HepG2 (cell line): ENCODE measurements at regions not wholly inside any gene's neighbourhood (a gene's known extent, or its start where the extent isn't known, plus 50 kb on each side); places are given as distances from the start of the nearest gene placed in this dataset.

Experiments used
- ATAC-seq: fragments of 200-7000 bp; cut with Tn5 transposase; 3 replicates; pipeline ENCODE4 v1.9.1; 2020; ENCODE audit warnings: mild to moderate bottlenecking, moderate library complexity
- BruUV-seq: library from RNA; stranded (reverse); fragments of 400-500 nt; replicated peaks from 2 replicates; lab custom pipeline; 2021; lab: Mats Ljungman, UMichigan
- CTCF ChIA-PET: fragments of 300-600 bp; formaldehyde crosslinking; extraction: SDS; loops from one replicate; lab custom pipeline; 2021; ENCODE audit warnings: low total read pairs, inconsistent platforms, low intra/inter-chr PET ratio; lab: Yijun Ruan, JAX
- POLR2A ChIA-PET: fragments of 350-600 bp; sonication (Branson Sonifier 250); formaldehyde crosslinking; loops from one replicate; lab custom pipeline; 2020; ENCODE audit warnings: antibody characterized with exemption, inconsistent platforms; lab: Yijun Ruan, JAX
- DNase-seq: peaks from one replicate; pipeline ENCODE4 v3.0.0-alpha.2; 2015; ENCODE audit warnings: low spot score
- FAIRE-seq: peaks from 3 replicates; lab custom pipeline; 2011; peaks lifted over from hg19 to GRCh38; lab: Jason Lieb, UNC
- H2AFZ ChIP-seq: one replicate; pipeline ENCODE4 v1.6.1; 2011; ENCODE audit warnings: low read length, inconsistent platforms
- H3K27ac ChIP-seq: fragments of 300-600 bp; 3 replicates; pipeline ENCODE4 v1.8.0; 2011; ENCODE audit warnings: mixed run types, mild to moderate bottlenecking, mixed read lengths, low read length, inconsistent platforms; ENCODE audit not compliant: insufficient read depth; ENCODE audit errors: extremely low read length
- H3K27me3 ChIP-seq, 2 experiments: fragments of 200-600 bp in 1 of 2; 2 replicates in 1 of 2; 3 replicates in 1 of 2; pipeline versions ENCODE4 v1.6.0 to v1.8.0; 2011; ENCODE audit warnings: low read length in 2 of 2, mild to moderate bottlenecking in 2 of 2, moderate library complexity in 2 of 2, inconsistent platforms in 1 of 2; ENCODE audit not compliant: insufficient read depth in 2 of 2, control insufficient read depth in 1 of 2
- H3K36me3 ChIP-seq, 2 experiments: fragments of 200-600 bp in 1 of 2; replicated peaks in 1 of 2; 2 replicates in 1 of 2; 3 replicates in 1 of 2; pipeline versions ENCODE4 v1.5.1 to v1.8.0; 2011; ENCODE audit warnings: low read length in 2 of 2, inconsistent platforms in 1 of 2; ENCODE audit not compliant: insufficient read depth in 2 of 2, control insufficient read depth in 1 of 2
- H3K4me1 ChIP-seq: 2 replicates; pipeline ENCODE4 v1.5.1; 2012; ENCODE audit warnings: low read length, inconsistent platforms; ENCODE audit not compliant: insufficient read depth
- H3K4me2 ChIP-seq: 2 replicates; pipeline ENCODE4 v1.6.0; 2011; ENCODE audit warnings: low read depth, low read length, inconsistent platforms
- H3K4me3 ChIP-seq, 3 experiments: fragments of 200-600 bp in 1 of 3; sonication (generic), shearing (Covaris generic) in 1 of 3; replicated peaks in 1 of 3; 2 replicates each; pipeline ENCODE4 v1.5.1; 2011 to 2016; ENCODE audit warnings: low read length in 3 of 3, inconsistent platforms in 2 of 3, low read depth in 2 of 3, mild to moderate bottlenecking in 2 of 3, control low read depth in 1 of 3, mixed read lengths in 1 of 3; ENCODE audit not compliant: insufficient read depth in 1 of 3
- H3K79me2 ChIP-seq: one replicate; pipeline ENCODE4 v1.6.1; 2011; ENCODE audit warnings: low read length, inconsistent platforms; ENCODE audit not compliant: insufficient read depth
- H3K9ac ChIP-seq: 2 replicates; pipeline ENCODE4 v1.6.0; 2011; ENCODE audit warnings: mild to moderate bottlenecking, low read depth, low read length, inconsistent platforms; ENCODE audit not compliant: insufficient read depth
- H3K9me3 ChIP-seq: 2 replicates; pipeline ENCODE4 v1.5.1; 2012; ENCODE audit warnings: mild to moderate bottlenecking, low read length
- H4K20me1 ChIP-seq: 2 replicates; pipeline ENCODE4 v1.6.0; 2011; ENCODE audit warnings: inconsistent platforms, mild to moderate bottlenecking, low read length, moderate library complexity; ENCODE audit not compliant: insufficient read depth
- ISL2 ChIP-seq: sonication (generic); formaldehyde crosslinking; IDR thresholded peaks from 2 replicates; pipeline ENCODE4 v1.5.0; 2020; ENCODE audit warnings: missing genetic modification reagents
- RBM39 ChIP-seq: fragments of 200-400 bp; formaldehyde crosslinking; IDR thresholded peaks from one replicate; pipeline ENCODE4 v1.6.1; 2018; ENCODE audit warnings: antibody characterized with exemption, mild to moderate bottlenecking, low read depth, low read length; ENCODE audit not compliant: poor library complexity, severe bottlenecking
- RCOR2 ChIP-seq: IDR thresholded peaks from 2 replicates; pipeline ENCODE4 v1.6.1; 2016; ENCODE audit warnings: missing biosample characterization, missing genetic modification reagents
- SMYD3 ChIP-seq: sonication (generic); formaldehyde crosslinking; IDR thresholded peaks from 2 replicates; pipeline ENCODE4 v1.8.1; 2023; ENCODE audit warnings: mild to moderate bottlenecking, missing genetic modification reagents
- ZFYVE20 ChIP-seq: sonication (generic); formaldehyde crosslinking; IDR thresholded peaks from 2 replicates; pipeline ENCODE4 v1.8.0; 2023; ENCODE audit warnings: low read depth, mild to moderate bottlenecking, moderate library complexity, missing genetic modification reagents, borderline replicate concordance
- ZNF136 ChIP-seq: sonication (generic); formaldehyde crosslinking; IDR thresholded peaks from 2 replicates; pipeline ENCODE4 v1.8.1; 2022; ENCODE audit warnings: low read depth, mild to moderate bottlenecking, moderate library complexity, missing genetic modification reagents
- ZNF572 ChIP-seq: sonication (generic); formaldehyde crosslinking; IDR thresholded peaks from 2 replicates; pipeline ENCODE4 v1.5.1; 2020; ENCODE audit warnings: mild to moderate bottlenecking, missing genetic modification reagents
- WGBS: methylation state at CpG from one replicate; pipeline ENCODE4 v1.1.6; 2017; ENCODE audit warnings: low lambda C conversion rate; 5-methylcytosine and 5-hydroxymethylcytosine counted together
- in situ Hi-C: cut with HindIII; loops from 2 replicates; pipeline ENCODE4 v1.10.0; 2017; ENCODE audit warnings: low pct_unique_long_range_greater_than_20kb; ENCODE audit not compliant: extremely low pct_ligation_motif_present
- intact Hi-C: fragments of 100-400 bp; cut with micrococcal nuclease; formaldehyde crosslinking; loops from one replicate; pipeline ENCODE4 v1.10.0; 2022; ENCODE audit not compliant: unreplicated experiment
- TF ChIP-seq, protein P1 (sequence below): sonication (generic); formaldehyde crosslinking; IDR thresholded peaks from 2 replicates; pipeline ENCODE4 v1.4.0; 2020; ENCODE audit warnings: missing genetic modification reagents, low read depth, mild to moderate bottlenecking, borderline replicate concordance
- TF ChIP-seq, protein P2 (sequence below): sonication (generic); formaldehyde crosslinking; IDR thresholded peaks from 2 replicates; pipeline ENCODE4 v1.4.0; 2020; ENCODE audit warnings: missing genetic modification reagents
- TF ChIP-seq, protein P3 (sequence below): sonication (generic); formaldehyde crosslinking; IDR thresholded peaks from 2 replicates; pipeline ENCODE4 v1.4.0; 2020; ENCODE audit warnings: missing genetic modification reagents

DNA sequence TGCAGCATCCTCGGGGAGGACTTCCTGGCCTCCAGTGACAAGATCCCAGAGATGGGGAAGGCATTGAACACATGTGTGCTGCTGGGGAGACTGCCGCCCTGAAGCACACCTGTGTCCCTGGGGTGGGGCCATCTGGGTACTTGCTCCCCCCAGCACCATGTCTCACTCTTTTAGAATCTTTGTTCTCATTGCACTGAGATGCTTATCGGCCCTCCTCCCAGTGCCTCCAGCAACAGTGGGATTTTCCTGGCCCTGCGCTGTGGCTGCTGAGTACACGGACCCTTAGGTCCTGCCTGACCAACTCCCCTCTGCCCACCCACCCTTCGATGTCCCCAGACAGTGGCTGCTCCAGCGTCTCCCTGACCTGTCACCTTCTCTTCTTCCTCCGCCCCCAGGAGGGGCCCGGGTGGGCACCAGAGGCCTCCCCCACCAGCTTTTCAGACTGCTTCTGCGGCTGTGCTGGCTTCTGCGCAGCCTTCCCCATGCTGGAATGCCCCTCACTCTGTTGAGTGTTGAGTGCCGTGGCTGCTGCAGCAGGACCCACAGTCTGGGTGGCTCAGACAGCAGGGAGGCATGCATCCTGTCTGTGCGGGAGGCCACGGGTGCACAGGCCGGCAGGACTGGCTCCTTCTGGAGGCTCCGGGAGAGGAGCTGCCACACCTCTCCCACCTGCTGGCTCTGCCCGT is 145.9 kb upstream of the IRX2 start:
- no peak for DNase-seq

More for the DNA sequence above, 145.9 kb upstream of the IRX2 start:
- Histone ChIP-seq H3K79me2 (no peaks in the 10 kb centered on the region), H3K4me2 (no peak overlapping the region), H2AFZ (no peak overlapping the region), H3K27me3 (no peaks in the 10 kb centered on the region; a peak in 1 of 5 replicates), H3K4me3 (no peak overlapping the region), H3K27ac (no peak overlapping the region)
- in situ Hi-C loops, result no loop called here
- TF ChIP-seq RCOR2 (CRISPR knock-in tag) (no peak), SMYD3 (CRISPR knock-in tag) (no peak), ZNF136 (CRISPR knock-in tag) (no peak), ZFYVE20 (no peak), ISL2 (CRISPR knock-in tag) (no peak), ZNF572 (CRISPR knock-in tag) (no peak), RBM39 (no peak)
- TF ChIP-seq, protein P1, sequence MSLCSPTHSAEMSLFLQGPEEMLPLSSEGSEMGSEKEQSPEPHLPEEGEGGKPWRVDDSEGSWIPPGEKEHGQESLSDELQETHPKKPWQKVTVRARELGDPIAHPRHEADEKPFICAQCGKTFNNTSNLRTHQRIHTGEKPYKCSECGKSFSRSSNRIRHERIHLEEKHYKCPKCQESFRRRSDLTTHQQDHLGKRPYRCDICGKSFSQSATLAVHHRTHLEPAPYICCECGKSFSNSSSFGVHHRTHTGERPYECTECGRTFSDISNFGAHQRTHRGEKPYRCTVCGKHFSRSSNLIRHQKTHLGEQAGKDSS (CRISPR knock-in tag), result no peak
- TF ChIP-seq, protein P2, sequence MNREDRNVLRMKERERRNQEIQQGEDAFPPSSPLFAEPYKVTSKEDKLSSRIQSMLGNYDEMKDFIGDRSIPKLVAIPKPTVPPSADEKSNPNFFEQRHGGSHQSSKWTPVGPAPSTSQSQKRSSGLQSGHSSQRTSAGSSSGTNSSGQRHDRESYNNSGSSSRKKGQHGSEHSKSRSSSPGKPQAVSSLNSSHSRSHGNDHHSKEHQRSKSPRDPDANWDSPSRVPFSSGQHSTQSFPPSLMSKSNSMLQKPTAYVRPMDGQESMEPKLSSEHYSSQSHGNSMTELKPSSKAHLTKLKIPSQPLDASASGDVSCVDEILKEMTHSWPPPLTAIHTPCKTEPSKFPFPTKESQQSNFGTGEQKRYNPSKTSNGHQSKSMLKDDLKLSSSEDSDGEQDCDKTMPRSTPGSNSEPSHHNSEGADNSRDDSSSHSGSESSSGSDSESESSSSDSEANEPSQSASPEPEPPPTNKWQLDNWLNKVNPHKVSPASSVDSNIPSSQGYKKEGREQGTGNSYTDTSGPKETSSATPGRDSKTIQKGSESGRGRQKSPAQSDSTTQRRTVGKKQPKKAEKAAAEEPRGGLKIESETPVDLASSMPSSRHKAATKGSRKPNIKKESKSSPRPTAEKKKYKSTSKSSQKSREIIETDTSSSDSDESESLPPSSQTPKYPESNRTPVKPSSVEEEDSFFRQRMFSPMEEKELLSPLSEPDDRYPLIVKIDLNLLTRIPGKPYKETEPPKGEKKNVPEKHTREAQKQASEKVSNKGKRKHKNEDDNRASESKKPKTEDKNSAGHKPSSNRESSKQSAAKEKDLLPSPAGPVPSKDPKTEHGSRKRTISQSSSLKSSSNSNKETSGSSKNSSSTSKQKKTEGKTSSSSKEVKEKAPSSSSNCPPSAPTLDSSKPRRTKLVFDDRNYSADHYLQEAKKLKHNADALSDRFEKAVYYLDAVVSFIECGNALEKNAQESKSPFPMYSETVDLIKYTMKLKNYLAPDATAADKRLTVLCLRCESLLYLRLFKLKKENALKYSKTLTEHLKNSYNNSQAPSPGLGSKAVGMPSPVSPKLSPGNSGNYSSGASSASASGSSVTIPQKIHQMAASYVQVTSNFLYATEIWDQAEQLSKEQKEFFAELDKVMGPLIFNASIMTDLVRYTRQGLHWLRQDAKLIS, result no peak
- TF ChIP-seq, protein P3, sequence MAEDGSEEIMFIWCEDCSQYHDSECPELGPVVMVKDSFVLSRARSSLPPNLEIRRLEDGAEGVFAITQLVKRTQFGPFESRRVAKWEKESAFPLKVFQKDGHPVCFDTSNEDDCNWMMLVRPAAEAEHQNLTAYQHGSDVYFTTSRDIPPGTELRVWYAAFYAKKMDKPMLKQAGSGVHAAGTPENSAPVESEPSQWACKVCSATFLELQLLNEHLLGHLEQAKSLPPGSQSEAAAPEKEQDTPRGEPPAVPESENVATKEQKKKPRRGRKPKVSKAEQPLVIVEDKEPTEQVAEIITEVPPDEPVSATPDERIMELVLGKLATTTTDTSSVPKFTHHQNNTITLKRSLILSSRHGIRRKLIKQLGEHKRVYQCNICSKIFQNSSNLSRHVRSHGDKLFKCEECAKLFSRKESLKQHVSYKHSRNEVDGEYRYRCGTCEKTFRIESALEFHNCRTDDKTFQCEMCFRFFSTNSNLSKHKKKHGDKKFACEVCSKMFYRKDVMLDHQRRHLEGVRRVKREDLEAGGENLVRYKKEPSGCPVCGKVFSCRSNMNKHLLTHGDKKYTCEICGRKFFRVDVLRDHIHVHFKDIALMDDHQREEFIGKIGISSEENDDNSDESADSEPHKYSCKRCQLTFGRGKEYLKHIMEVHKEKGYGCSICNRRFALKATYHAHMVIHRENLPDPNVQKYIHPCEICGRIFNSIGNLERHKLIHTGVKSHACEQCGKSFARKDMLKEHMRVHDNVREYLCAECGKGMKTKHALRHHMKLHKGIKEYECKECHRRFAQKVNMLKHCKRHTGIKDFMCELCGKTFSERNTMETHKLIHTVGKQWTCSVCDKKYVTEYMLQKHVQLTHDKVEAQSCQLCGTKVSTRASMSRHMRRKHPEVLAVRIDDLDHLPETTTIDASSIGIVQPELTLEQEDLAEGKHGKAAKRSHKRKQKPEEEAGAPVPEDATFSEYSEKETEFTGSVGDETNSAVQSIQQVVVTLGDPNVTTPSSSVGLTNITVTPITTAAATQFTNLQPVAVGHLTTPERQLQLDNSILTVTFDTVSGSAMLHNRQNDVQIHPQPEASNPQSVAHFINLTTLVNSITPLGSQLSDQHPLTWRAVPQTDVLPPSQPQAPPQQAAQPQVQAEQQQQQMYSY, result no peak
- TF ChIP-seq, all 625 proteins: peak for 0
- no peak for FAIRE-seq
- WGBS, result 26% methylated on average over 11 of the region's 17 CpGs
- Histone ChIP-seq H3K9me3 (no peaks in the 10 kb centered on the region), H4K20me1 (no peaks in the 10 kb centered on the region), H3K36me3 (no peaks in the 10 kb centered on the region), H3K4me1 (no peaks in the 10 kb centered on the region), H3K9ac (no peak overlapping the region)
- BruUV-seq, result no TSS peak
- intact Hi-C loops, result no loop called here
- ChIA-PET CTCF (no interaction called here), POLR2A (no interaction called here)
- ATAC-seq, result no peak
